Fibroblast of lung (primary cell): ENCODE measurements at regions not wholly inside any gene's neighbourhood (a gene's known extent, or its start where the extent isn't known, plus 50 kb on each side); places are given as distances from the start of the nearest gene placed in this dataset.

Experiments used
- DNase-seq, 2 donors: peaks; one replicate each; pipeline versions ENCODE4 v3.0.0 to v3.0.0-alpha.2; 2010; ENCODE audit warnings: low read depth in 2 of 2
- H2AFZ ChIP-seq: 2 replicates; pipeline ENCODE4 v1.5.1; 2012; ENCODE audit warnings: low read length, control low read depth, inconsistent platforms
- H3K27ac ChIP-seq: 2 replicates; pipeline ENCODE4 v1.5.1; 2011; ENCODE audit warnings: low read length, control low read depth; ENCODE audit not compliant: insufficient read depth
- H3K27me3 ChIP-seq: 2 replicates; pipeline ENCODE4 v1.5.1; 2011; ENCODE audit warnings: mild to moderate bottlenecking, low read length; ENCODE audit not compliant: control insufficient read depth, insufficient read depth
- H3K36me3 ChIP-seq: 2 replicates; pipeline ENCODE4 v1.5.1; 2011; ENCODE audit warnings: low read length; ENCODE audit not compliant: control insufficient read depth, insufficient read depth
- H3K4me1 ChIP-seq: 2 replicates; pipeline ENCODE4 v1.5.1; 2011; ENCODE audit warnings: low read length; ENCODE audit not compliant: control insufficient read depth, insufficient read depth; ENCODE audit errors: extremely low read depth
- H3K4me2 ChIP-seq: 2 replicates; pipeline ENCODE4 v1.5.1; 2011; ENCODE audit warnings: low read length, control low read depth; ENCODE audit not compliant: insufficient read depth; ENCODE audit errors: extremely low read depth
- H3K4me3 ChIP-seq, 4 experiments: fragments of 200-600 bp in 1 of 4; sonication (generic) in 1 of 4; replicated peaks in 1 of 4; 2 replicates each; pipeline ENCODE4 v1.5.1; 2011 to 2016; ENCODE audit warnings: low read length in 4 of 4, low read depth in 3 of 4, mild to moderate bottlenecking in 3 of 4, control low read depth in 2 of 4, inconsistent platforms in 1 of 4, mixed read lengths in 1 of 4; ENCODE audit not compliant: insufficient read depth in 1 of 4; ENCODE audit errors: control extremely low read depth in 1 of 4
- H3K79me2 ChIP-seq: 2 replicates; pipeline ENCODE4 v1.5.1; 2012; ENCODE audit warnings: mild to moderate bottlenecking, low read length, inconsistent platforms; ENCODE audit not compliant: control insufficient read depth, insufficient read depth
- H3K9ac ChIP-seq: 2 replicates; pipeline ENCODE4 v1.5.1; 2011; ENCODE audit warnings: mild to moderate bottlenecking, low read length, control low read depth; ENCODE audit not compliant: insufficient read depth
- H3K9me3 ChIP-seq: 2 replicates; pipeline ENCODE4 v1.5.1; 2012; ENCODE audit warnings: low read depth, low read length; ENCODE audit not compliant: control insufficient read depth, insufficient read depth
- H4K20me1 ChIP-seq: 2 replicates; pipeline ENCODE4 v1.5.1; 2011; ENCODE audit warnings: low read length; ENCODE audit not compliant: control insufficient read depth, insufficient read depth; ENCODE audit errors: extremely low read depth
- EZH2 ChIP-seq: IDR thresholded peaks from 2 replicates; pipeline ENCODE4 v1.5.1; 2012; ENCODE audit warnings: low read length, control low read depth, mild to moderate bottlenecking; ENCODE audit errors: missing control alignments
- TF ChIP-seq, protein P1 (sequence below), 2 donors: IDR thresholded peaks in 1 of 2; conservative IDR thresholded peaks in 1 of 2; 1 replicate in 1 of 2; 2 replicates in 1 of 2; pipeline ENCODE4 v1.5.1; 2011 to 2012; ENCODE audit warnings: low read length in 2 of 2, control low read depth in 1 of 2, inconsistent platforms in 1 of 2, low read depth in 1 of 2, mild to moderate bottlenecking in 1 of 2

- no peaks in the 10 kb centered on the region for H4K20me1 ChIP-seq
- no peaks in the 10 kb centered on the region for H3K9me3 ChIP-seq
- H3K9ac ChIP-seq: no peak overlapping the region
- H3K4me1 ChIP-seq: no peaks in the 10 kb centered on the region
- H3K27ac ChIP-seq: no peak overlapping the region
- no peaks in the 10 kb centered on the region for H3K79me2 ChIP-seq
- DNase-seq: no peak
- H3K36me3 ChIP-seq: no peaks in the 10 kb centered on the region
- H3K4me2 ChIP-seq: no peak overlapping the region
- TF ChIP-seq EZH2: no peak
- TF ChIP-seq, protein P1, sequence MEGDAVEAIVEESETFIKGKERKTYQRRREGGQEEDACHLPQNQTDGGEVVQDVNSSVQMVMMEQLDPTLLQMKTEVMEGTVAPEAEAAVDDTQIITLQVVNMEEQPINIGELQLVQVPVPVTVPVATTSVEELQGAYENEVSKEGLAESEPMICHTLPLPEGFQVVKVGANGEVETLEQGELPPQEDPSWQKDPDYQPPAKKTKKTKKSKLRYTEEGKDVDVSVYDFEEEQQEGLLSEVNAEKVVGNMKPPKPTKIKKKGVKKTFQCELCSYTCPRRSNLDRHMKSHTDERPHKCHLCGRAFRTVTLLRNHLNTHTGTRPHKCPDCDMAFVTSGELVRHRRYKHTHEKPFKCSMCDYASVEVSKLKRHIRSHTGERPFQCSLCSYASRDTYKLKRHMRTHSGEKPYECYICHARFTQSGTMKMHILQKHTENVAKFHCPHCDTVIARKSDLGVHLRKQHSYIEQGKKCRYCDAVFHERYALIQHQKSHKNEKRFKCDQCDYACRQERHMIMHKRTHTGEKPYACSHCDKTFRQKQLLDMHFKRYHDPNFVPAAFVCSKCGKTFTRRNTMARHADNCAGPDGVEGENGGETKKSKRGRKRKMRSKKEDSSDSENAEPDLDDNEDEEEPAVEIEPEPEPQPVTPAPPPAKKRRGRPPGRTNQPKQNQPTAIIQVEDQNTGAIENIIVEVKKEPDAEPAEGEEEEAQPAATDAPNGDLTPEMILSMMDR (conservative IDR thresholded peaks at IDR 0.05 in 1 of 2, IDR thresholded peaks at IDR 0.05 in 1 of 2; ENCODE audit: low read depth in 1 of 2, low read length in 2 of 2): no peak
- no peak overlapping the region for H2AFZ ChIP-seq
- no peaks in the 10 kb centered on the region for H3K27me3 ChIP-seq
- H3K4me3 ChIP-seq: no peak overlapping the region
Observed at GRCh38 chr6:168183613-168183970, 104.6 kb upstream of the FRMD1 start.

- no peak overlapping the region for H3K9ac ChIP-seq
- no peak for DNase-seq
- H3K4me3 ChIP-seq: no peak overlapping the region
- H3K79me2 ChIP-seq: no peaks in the 10 kb centered on the region
- H3K4me1 ChIP-seq: no peaks in the 10 kb centered on the region
- no peak overlapping the region for H2AFZ ChIP-seq
- TF ChIP-seq EZH2: no peak
- TF ChIP-seq, protein P1 (conservative IDR thresholded peaks at IDR 0.05 in 1 of 2, IDR thresholded peaks at IDR 0.05 in 1 of 2; ENCODE audit: low read depth in 1 of 2, low read length in 2 of 2): no peak
- no peaks in the 10 kb centered on the region for H3K36me3 ChIP-seq
- H3K4me2 ChIP-seq: no peak overlapping the region
- no peaks in the 10 kb centered on the region for H3K27me3 ChIP-seq
- no peaks in the 10 kb centered on the region for H4K20me1 ChIP-seq
- no peak overlapping the region for H3K27ac ChIP-seq
- H3K9me3 ChIP-seq: no peaks in the 10 kb centered on the region
Observed at GRCh38 chr6:168182908-168183612, 104.0 kb upstream of the FRMD1 start.

GRCh38 chr6:168182366-168182765 lies 103.4 kb upstream of the FRMD1 start:
- Histone ChIP-seq H4K20me1 (no peaks in the 10 kb centered on the region), H3K9ac (no peak overlapping the region)
- no peak for TF ChIP-seq EZH2
- TF ChIP-seq, protein P1 (conservative IDR thresholded peaks at IDR 0.05 in 1 of 2, IDR thresholded peaks at IDR 0.05 in 1 of 2; ENCODE audit: low read depth in 1 of 2, low read length in 2 of 2): no peak

More at GRCh38 chr6:168182366-168182765, 103.4 kb upstream of the FRMD1 start:
- H3K4me3 ChIP-seq: no peak overlapping the region
- H3K27ac ChIP-seq: no peak overlapping the region
- H2AFZ ChIP-seq: no peak overlapping the region
- DNase-seq: no peak
- H3K4me2 ChIP-seq: no peak overlapping the region
- H3K4me1 ChIP-seq: no peaks in the 10 kb centered on the region
- no peaks in the 10 kb centered on the region for H3K36me3 ChIP-seq
- H3K9me3 ChIP-seq: no peaks in the 10 kb centered on the region
- H3K27me3 ChIP-seq: no peaks in the 10 kb centered on the region
- no peaks in the 10 kb centered on the region for H3K79me2 ChIP-seq
